GM21717 (cell line): ENCODE measurements at regions not wholly inside any gene's neighbourhood (a gene's known extent, or its start where the extent isn't known, plus 50 kb on each side); places are given as distances from the start of the nearest gene placed in this dataset.

Source experiments
- ATAC-seq: cut with Tn5 transposase; IDR thresholded peaks from one replicate; pipeline ENCODE4 v1.9.1; 2021; ENCODE audit warnings: mild to moderate bottlenecking, moderate library complexity; ENCODE audit not compliant: unreplicated experiment

- ATAC-seq = no peak
These were observed 765.8 kb upstream of the API5 start for GRCh38 chr11:42545954-42546353.

- no peak for ATAC-seq
These were observed 759.0 kb upstream of the API5 start for GRCh38 chr11:42552786-42553185.

GRCh38 chr11:42555190-42555589 is 756.6 kb upstream of the API5 start:
- ATAC-seq = no peak

DNA sequence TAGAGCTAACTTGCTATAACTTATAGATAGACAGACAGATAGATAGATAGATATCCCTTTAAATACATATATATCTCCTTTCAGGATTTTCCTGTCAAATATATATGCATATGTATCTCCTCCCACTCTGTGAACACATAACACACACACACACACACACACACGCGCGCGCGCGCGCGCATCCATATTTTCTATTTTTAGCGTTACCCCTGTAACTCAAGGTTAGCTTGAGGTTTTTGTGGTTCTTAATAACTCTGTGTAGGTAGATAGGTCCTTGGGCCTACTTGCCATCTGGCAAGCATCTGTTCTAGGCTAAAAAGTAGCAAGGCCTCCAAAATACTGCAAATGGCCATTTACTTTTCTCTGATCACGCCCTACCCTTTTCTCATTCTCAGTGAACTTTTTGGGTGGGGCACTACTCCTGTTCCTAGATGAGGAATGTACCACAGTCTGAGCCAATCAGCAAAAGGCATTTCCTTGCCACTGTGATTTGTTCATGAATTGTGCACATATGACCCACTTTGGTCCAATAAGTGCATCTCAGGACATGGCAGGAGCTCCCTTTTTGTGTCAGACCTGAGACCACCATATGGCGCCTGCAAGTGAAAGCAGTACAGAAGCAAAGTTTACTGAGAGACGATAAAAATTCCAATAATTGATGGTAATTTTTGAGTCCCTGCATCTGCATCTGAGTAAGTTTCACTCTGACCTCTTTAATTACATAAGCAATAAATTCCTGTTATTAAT is 740.5 kb upstream of the API5 start:
- ATAC-seq = no peak

DNA sequence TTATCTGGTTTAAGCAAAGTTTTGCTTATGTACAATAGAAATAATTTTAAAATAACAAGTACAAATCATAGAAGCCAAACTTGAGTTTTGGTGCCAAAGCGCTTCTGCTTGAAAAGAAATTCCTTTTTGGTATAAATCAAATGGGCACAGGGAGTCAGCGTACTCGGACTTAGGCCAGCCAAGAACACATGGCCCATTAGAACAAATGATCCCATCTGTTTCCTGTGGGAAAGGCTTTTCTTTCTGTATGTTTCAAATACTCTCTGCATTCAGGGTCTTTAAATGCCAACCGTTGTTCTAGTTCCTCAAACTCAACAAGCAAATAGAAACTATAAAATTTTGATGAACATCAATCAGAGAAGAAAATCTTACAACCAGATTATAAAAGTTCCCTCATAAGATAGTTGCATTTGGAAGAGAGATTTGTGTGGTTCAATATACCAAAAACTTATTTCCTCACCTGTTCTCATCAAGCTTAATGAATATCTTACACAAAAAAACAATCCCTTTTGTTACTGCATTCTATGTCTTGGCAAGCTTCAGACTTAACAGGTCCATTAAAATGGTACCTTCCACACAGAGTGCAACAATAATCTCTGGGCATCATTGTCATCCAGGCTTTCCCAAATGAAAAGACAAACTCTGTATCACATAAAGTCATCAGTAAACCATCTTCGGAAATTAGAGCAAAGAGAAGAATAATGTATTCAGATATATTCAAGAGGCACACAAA is 739.8 kb upstream of the API5 start:
- no peak for ATAC-seq

DNA sequence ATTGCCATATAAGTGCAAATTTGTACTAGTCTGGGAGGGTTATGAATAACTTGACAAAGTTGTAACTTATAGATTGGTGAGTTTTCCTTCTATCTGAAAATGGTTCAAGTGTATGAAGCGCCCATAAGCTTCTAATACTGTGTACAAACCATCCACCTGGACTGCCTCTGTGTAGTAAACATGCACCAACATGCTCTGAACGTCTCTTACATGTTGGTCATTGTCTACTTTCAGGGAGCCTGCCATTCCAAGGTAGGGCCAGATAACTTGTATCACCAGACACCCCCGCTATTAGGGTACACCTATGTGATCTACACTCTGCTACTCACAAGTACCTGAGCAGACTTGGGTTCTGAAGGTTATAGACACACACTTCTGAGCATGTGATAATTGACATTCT is 735.5 kb upstream of the API5 start:
- ATAC-seq = no peak

DNA sequence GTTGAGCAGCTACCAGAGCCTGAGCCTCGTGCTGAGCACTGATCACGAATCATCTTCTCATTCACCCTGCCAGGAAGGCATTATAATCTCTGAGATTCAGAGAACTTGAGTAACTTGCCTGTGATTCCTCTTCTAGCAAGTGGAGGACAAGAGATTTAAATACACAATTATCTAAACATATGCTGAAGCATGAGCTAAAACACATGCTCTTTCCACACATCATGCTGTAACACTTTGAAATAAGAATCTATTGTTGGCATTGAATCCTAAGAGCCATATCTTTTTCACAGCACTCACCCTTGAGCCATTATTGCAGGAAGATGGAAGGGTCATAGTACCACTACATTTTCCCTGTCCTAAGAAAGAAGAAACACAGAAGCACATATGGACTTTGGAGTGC is 722.5 kb upstream of the API5 start:
- ATAC-seq = no peak

DNA sequence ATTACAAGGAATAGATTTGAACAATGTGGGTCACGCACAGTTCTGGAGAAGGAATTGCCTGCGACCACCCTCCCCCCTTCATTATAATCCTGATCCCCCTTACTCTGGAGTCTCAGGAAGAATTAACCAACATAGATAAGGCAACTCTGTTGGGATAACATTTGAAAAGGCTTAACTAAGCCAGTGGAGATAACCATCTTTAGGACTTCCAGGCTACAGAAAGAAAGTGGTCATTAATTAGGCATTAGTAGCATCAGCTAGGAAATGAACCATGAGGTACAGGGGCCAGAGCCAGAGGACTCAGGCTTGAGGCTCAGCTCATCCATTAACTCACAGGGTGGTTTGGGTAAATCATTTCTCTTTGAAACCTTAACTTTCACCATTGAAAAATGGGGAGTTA is 720.0 kb upstream of the API5 start:
- no peak for ATAC-seq

GRCh38 chr11:42593441-42593840 is 718.4 kb upstream of the API5 start:
- no peak for ATAC-seq

GRCh38 chr11:42595876-42596275 is 715.9 kb upstream of the API5 start:
- no peak for ATAC-seq

- no peak for ATAC-seq
These were observed 715.1 kb upstream of the API5 start for GRCh38 chr11:42596576-42597145.

DNA sequence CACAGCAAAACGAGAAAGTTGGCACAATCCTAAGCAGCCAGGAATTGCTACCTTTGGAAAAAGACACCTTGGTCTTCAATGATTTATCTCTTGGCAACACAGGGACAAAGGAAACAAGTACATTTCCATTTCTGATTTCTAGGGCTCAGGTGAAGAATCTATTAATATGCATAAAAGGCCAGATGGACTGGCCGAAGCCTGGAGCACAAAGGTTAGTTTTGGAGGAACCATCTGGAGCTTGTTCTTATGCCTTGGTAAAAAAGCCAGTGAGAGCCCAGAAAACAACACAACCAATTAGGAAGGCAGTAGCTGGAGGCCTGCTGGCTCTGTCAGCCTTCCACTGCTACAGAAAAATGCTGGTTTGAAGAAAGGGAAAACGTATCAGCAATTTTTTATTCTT is 713.5 kb upstream of the API5 start:
- no peak for ATAC-seq

DNA sequence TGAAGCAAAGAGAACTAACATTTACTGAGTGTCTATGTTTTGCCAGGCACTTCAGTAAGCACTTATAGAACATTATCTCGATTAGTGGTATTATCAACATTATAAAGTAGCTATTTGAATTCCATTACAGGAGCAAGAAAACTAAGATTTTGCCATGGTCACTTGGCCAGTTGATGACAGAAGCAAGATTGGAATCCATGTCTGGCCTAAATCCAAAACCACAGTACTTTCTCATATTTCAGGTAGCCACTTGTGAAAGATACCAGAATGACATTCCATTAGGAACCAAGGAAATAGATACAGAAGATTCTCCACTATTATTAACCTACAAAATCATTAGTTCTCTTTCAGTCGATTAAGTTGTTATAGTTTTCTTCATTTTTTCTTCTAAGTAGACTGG is 691.0 kb upstream of the API5 start:
- no peak for ATAC-seq

DNA sequence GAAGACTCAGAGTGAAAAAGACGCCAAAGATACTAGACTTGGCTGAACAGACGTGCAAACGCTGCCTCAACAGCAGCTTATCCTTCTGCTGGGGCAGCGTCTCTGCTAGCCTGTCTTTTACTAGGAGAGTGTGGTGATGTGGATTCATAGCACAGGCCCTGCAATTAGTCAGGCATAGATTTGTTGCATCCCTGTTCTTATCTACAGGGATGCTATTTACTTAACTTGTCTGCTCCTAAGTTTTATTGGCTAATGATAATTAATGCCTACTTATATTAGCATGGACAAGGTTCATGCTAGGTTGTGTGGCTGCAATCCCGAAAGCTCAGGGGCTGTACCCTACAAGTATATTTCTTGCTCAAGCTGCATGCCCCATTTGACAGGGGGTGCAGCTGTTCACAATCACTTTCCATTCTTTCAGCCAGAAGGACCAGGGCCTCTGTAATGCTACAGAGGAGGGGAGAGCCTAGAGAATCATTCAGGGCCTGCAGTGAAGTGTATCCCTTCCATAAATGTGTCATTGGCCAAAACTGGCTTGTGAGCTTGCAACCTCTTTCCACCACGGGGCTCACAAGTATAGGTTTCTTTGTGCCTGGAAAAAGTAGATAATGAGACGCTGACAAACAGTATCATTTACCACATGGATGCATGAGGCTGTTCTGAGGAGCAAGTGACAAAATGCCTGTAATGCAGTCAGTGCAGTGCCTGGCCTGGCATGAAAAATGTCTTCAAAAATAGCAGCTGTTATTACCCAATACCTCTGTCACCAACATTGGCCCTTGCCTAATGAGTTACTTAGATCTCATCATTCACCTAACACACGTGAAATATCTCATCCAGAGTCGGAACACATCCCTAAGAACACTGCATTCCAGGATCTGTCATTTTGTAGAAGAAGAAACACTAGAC is 685.8 kb upstream of the API5 start:
- no peak for ATAC-seq

DNA sequence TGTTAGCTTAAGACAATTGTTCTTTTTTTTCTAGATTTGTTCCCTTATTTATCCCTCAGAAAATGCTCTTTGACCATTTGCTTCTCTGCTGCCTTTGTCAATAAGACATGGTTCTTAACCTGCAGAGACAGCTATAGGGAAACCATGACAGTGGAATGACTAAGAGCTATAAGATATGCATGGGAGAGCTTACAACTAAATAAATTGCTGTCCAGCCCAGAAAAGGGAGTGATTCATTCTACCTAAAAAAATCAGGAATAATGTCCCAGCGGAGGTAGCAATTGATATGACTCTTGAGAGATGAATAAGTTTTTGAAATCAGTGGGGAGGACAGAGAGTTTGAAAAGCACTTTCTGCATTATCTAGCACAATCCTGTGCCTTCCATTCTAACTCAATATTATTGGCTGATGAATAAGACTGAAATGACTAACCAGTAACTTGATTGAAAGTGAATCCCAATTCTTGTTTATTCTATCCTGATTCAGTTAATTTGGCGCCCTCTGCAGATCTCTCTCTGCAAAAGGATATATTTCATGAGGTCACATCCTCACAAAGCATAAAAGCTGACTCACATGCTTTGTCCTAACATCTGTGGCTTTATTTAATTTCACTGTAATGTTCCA is 680.5 kb upstream of the API5 start:
- no peak for ATAC-seq

DNA sequence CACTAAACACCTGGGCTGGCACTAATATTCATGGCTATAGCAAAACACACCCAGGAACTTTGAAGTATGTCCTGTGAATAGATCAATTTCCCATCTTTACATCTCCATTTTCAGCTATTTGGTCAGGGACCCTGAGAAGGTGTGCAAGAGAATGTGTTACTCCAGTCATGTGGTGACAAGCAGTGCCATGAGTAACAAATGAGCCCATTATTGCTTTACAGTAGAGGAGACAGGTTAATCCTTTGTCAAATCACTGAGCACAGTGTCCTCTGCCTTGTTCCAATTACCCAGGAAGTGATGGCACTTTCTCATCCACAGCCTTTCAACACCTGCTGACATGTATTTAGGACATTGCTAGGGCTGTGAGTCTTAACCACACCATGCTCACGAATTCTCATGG is 664.8 kb upstream of the API5 start:
- no peak for ATAC-seq

- no peak for ATAC-seq
These were observed 663.8 kb upstream of the API5 start for GRCh38 chr11:42647993-42648392.

DNA sequence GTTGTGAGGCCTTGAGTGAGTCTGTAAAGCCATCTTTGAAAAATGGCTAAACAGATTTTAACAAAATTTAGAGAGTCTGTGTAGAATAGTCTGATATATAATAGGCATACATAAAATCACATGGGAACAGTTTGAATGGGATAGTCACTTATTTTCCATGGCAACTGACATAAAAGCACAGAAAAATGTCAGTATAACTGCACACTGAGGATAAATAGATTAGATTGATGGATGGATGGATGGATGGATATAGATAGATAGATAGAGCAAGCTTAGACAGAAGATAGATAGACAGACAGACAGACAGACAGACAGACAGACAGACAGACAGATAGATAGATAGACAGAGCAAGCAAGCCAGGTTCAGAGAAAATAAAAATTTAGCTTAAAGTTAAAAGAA is 660.2 kb upstream of the API5 start:
- no peak for ATAC-seq

GRCh38 chr11:42657169-42657568 is 654.6 kb upstream of the API5 start:
- ATAC-seq = no peak

DNA sequence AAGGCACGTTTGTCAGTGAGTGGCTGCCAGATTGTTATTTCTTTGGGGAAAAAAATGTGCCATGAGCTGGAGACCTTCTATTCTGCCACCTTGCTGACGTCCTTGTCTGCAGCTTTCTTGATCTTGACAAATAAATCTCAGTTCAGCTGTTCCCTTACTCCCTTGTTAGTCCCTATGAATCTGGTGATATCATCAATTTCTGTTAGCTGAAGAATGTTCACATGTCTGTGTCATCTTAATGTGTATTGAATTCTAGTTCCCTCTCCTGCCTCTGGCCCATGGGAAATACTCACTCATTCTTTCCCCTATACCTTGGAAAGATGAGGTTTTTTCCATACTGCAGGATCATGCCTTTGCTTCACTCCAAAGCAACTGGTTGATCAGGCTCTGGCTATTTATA is 649.9 kb upstream of the API5 start:
- ATAC-seq = no peak
